Uterus (tissue), 3 donors: ENCODE measurements at regions not wholly inside any gene's neighbourhood (a gene's known extent, or its start where the extent isn't known, plus 50 kb on each side); places are given as distances from the start of the nearest gene placed in this dataset.

ENCODE experiments used
- DNase-seq, 2 donors: peaks; one replicate each; pipeline ENCODE4 v3.0.0-alpha.2; 2019 to 2020
- H3K27ac ChIP-seq, 2 donors: fragments of 200-600 bp; sonication (generic); 1 replicate in 1 of 2; 2 replicates in 1 of 2; pipeline ENCODE4 v1.5.1; 2016 to 2018
- H3K27me3 ChIP-seq, 2 donors: fragments of 200-600 bp; sonication (generic); one replicate each; pipeline ENCODE4 v1.5.1; 2018 to 2019; ENCODE audit warnings: control low read depth in 1 of 2
- H3K36me3 ChIP-seq, 2 donors: fragments of 200-600 bp; sonication (generic); one replicate each; pipeline ENCODE4 v1.5.1; 2019; ENCODE audit warnings: control low read depth in 1 of 2
- H3K4me1 ChIP-seq, 2 donors: fragments of 200-600 bp; sonication (generic); one replicate each; pipeline ENCODE4 v1.5.1; 2018 to 2019; ENCODE audit warnings: control low read depth in 1 of 2
- H3K4me3 ChIP-seq, 2 donors: fragments of 200-600 bp; sonication (generic); 1 replicate in 1 of 2; 2 replicates in 1 of 2; pipeline ENCODE4 v1.5.1; 2018 to 2019; ENCODE audit warnings: mild to moderate bottlenecking in 1 of 2
- H3K9me3 ChIP-seq, 2 donors: fragments of 200-600 bp; sonication (generic); one replicate each; pipeline ENCODE4 v1.5.1; 2019; ENCODE audit warnings: control low read depth in 1 of 2
- POLR2A ChIP-seq, 2 donors: fragments of 450-650 bp; IDR thresholded peaks; one replicate each; pipeline ENCODE4 v1.6.1; 2016; ENCODE audit warnings: antibody characterized with exemption in 2 of 2, mild to moderate bottlenecking in 1 of 2, moderate library complexity in 1 of 2
- intact Hi-C: fragments of 100-400 bp; cut with DNase I; formaldehyde crosslinking; loops from one replicate; pipeline ENCODE4 v1.15.1; 2023; ENCODE audit warnings: low total_unique reads
- TF ChIP-seq, protein P1 (sequence below), 4 experiments: fragments of 200-600 bp in 2 of 4; fragments of 450-650 bp in 2 of 4; sonication (generic) in 2 of 4; IDR thresholded peaks; one replicate each; pipeline ENCODE4 v1.5.1; 2016 to 2019; ENCODE audit warnings: antibody characterized with exemption in 4 of 4, mild to moderate bottlenecking in 2 of 4, moderate library complexity in 1 of 4
- donor health status: DM: yes; HTN: yes; CAD: no.

DNA sequence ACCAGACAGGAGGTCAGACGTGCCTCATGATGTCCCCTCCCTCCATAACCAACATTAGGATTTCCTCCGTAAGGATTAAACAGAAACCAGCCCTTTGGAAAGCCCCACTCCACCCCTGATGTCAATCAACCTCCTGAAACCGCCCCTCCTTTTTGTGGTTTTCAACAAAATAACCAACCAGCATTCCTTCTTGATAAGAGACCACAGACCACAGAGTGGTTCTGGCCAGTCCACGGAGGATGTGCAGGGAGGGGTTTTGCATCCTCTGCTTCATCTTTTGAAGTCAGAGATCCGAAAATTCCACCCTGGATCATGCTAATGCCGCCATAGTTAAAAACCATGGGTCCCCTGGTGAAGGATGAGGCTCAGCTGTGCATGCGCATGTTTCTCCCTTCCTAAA is 180.0 kb upstream of the CCDC150 start:
- intact Hi-C loops: no loop called here
- no peaks in the 10 kb centered on the region for H3K4me1 ChIP-seq
- no peaks in the 10 kb centered on the region for H3K27me3 ChIP-seq
- H3K36me3 ChIP-seq: no peaks in the 10 kb centered on the region
- DNase-seq: no peak
- H3K27ac ChIP-seq: no peak overlapping the region
- no peaks in the 10 kb centered on the region for H3K9me3 ChIP-seq
- TF ChIP-seq, protein P1, sequence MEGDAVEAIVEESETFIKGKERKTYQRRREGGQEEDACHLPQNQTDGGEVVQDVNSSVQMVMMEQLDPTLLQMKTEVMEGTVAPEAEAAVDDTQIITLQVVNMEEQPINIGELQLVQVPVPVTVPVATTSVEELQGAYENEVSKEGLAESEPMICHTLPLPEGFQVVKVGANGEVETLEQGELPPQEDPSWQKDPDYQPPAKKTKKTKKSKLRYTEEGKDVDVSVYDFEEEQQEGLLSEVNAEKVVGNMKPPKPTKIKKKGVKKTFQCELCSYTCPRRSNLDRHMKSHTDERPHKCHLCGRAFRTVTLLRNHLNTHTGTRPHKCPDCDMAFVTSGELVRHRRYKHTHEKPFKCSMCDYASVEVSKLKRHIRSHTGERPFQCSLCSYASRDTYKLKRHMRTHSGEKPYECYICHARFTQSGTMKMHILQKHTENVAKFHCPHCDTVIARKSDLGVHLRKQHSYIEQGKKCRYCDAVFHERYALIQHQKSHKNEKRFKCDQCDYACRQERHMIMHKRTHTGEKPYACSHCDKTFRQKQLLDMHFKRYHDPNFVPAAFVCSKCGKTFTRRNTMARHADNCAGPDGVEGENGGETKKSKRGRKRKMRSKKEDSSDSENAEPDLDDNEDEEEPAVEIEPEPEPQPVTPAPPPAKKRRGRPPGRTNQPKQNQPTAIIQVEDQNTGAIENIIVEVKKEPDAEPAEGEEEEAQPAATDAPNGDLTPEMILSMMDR (IDR thresholded peaks at IDR 0.05): no peak
- no peak for TF ChIP-seq POLR2A (IDR thresholded peaks at IDR 0.05)
- no peak overlapping the region for H3K4me3 ChIP-seq

DNA sequence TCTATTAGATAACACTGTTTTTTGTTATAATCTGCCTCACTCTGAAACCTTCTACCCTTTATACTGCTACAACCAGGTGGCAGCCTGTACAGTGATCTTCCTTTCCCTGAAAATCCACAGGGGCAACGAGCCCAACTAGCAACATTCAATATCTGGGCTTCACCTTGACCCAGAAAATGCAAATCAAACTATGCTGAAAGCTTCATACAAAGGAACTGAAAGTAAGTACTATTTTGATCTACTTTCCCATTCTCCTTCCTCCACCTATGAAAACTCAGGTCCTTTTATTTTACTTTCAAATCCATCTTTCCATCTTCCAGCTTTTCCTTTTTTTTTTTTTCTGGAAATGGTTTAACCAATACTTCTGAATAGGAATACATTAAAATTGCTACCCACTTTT is 175.8 kb upstream of the CCDC150 start:
- no peak overlapping the region for H3K4me3 ChIP-seq
- no peaks in the 10 kb centered on the region for H3K4me1 ChIP-seq
- no peaks in the 10 kb centered on the region for H3K9me3 ChIP-seq
- no peaks in the 10 kb centered on the region for H3K27me3 ChIP-seq
- no peak for DNase-seq
- TF ChIP-seq, protein P1 (IDR thresholded peaks at IDR 0.05): no peak
- TF ChIP-seq POLR2A (IDR thresholded peaks at IDR 0.05): no peak
- no peaks in the 10 kb centered on the region for H3K36me3 ChIP-seq
- no peak overlapping the region for H3K27ac ChIP-seq
- intact Hi-C loops: no loop called here

DNA sequence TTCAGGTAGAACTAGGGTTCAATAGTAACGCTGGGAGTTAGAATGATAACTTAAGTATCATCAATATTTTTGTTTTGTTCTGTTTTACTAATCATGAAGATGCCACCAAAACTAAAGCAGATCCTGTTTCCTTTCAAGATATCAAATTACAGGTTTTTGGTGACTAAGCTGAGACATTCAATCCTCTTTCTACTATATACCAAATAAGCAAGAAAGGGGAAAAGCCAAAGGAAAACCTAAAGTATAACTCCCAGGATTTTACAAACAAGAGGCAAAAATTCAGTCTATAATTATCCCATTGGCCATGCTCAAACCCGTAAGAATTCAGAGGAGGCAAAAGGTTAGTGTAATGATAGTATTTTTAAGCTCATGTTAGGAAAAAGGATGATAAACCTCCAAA is 175.2 kb upstream of the CCDC150 start:
- Histone ChIP-seq H3K4me1 (no peaks in the 10 kb centered on the region), H3K27me3 (no peaks in the 10 kb centered on the region), H3K4me3 (no peak overlapping the region), H3K36me3 (no peaks in the 10 kb centered on the region), H3K27ac (no peak overlapping the region), H3K9me3 (no peaks in the 10 kb centered on the region)
- DNase-seq: no peak
- TF ChIP-seq, protein P1 (IDR thresholded peaks at IDR 0.05): no peak
- TF ChIP-seq POLR2A (IDR thresholded peaks at IDR 0.05): no peak
- intact Hi-C loops: no loop called here

DNA sequence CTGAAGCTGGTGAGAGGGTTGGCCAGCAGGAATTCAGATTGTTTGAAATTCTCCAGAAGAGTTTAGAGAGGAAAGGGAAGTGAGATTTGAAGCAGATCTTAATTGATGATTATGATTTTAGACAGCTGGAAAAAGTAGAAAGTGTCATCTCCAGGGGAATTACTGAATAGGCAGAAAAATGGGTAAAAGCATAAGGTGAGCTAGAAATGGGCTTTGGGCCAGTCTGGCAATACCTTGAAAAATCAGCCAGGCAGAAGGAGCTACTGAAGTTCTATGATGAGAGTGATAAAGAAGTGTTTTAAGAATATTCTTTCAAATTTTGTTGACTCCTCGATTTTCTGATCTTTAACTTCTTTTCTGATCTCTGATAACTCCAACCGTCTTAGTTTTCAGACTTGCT is 172.9 kb upstream of the CCDC150 start:
- no peak overlapping the region for H3K4me3 ChIP-seq
- TF ChIP-seq, protein P1 (IDR thresholded peaks at IDR 0.05): no peak
- TF ChIP-seq POLR2A (IDR thresholded peaks at IDR 0.05): no peak
- DNase-seq: no peak
- intact Hi-C loops: no loop called here
- no peaks in the 10 kb centered on the region for H3K9me3 ChIP-seq
- no peak overlapping the region for H3K27ac ChIP-seq
- no peaks in the 10 kb centered on the region for H3K4me1 ChIP-seq
- no peaks in the 10 kb centered on the region for H3K36me3 ChIP-seq
- H3K27me3 ChIP-seq: no peaks in the 10 kb centered on the region

DNA sequence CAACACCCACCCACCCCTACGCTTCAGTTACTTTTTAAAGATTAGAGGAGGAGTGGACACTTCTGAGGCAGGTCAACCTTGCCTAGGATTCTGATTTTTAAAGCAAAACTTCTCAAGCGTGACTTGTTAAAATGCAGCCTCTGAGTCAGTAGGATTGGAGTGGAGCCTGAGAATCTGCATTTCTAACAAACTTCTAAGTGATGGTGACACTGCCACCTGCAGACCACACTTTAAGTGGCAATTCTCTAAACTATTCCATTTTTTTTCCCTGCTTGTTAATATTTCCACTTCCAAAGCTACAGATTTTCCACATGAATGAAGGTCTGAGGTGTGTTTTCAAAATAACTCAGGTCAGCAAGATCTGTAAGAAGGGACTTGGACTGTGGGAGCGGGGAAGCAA is 171.1 kb upstream of the CCDC150 start:
- Histone ChIP-seq H3K27me3 (no peaks in the 10 kb centered on the region), H3K9me3 (no peaks in the 10 kb centered on the region), H3K36me3 (no peaks in the 10 kb centered on the region), H3K27ac (no peak overlapping the region), H3K4me3 (no peak overlapping the region), H3K4me1 (no peaks in the 10 kb centered on the region)
- no peak for DNase-seq
- intact Hi-C loops: no loop called here
- TF ChIP-seq, protein P1 (IDR thresholded peaks at IDR 0.05): no peak
- no peak for TF ChIP-seq POLR2A (IDR thresholded peaks at IDR 0.05)
